ENCODE measurements at regions not wholly inside any gene's neighbourhood (a gene's known extent, or its start where the extent isn't known, plus 50 kb on each side); places are given as distances from the start of the nearest gene placed in this dataset.
"Not testable (repeated sequence)": the region's sequence is repeated elsewhere in the genome, so short reads cannot be mapped to it uniquely, and the experiment has no call there.

- no peak overlapping the region for H3K4me3 ChIP-seq (ENCODE audit: low read depth, low read length)
- no peak for TF ChIP-seq CTCF (IDR thresholded peaks at IDR 0.05; ENCODE audit: low read depth, low read length, missing control alignments)
- no peak for DNase-seq (ENCODE audit: low read depth)
- in situ Hi-C loops (cut with HindIII; ENCODE audit: low sequenced_read_pairs), result no loop called here
Measured at GRCh38 chr13:44643256-44643655, 67.1 kb upstream of the TSC22D1 start.

GRCh38 chr13:44637581-44637980 is 61.5 kb upstream of the TSC22D1 start:
- TF ChIP-seq CTCF (IDR thresholded peaks at IDR 0.05; ENCODE audit: low read depth, low read length, missing control alignments), result no peak
- DNase-seq (ENCODE audit: low read depth), result no peak
- no peak overlapping the region for H3K4me3 ChIP-seq (ENCODE audit: low read depth, low read length)
- in situ Hi-C loops (cut with HindIII; ENCODE audit: low sequenced_read_pairs), result no loop called here

- no peak for TF ChIP-seq CTCF (IDR thresholded peaks at IDR 0.05; ENCODE audit: low read depth, low read length, missing control alignments)
- in situ Hi-C loops (cut with HindIII; ENCODE audit: low sequenced_read_pairs), result no loop called here
- H3K4me3 ChIP-seq (ENCODE audit: low read depth, low read length), result no peak overlapping the region
- DNase-seq (ENCODE audit: low read depth), result peak; percentile 27
Measured at GRCh38 chr13:44629465-44630183, 53.5 kb upstream of the TSC22D1 start.

- in situ Hi-C loops (cut with HindIII; ENCODE audit: low sequenced_read_pairs); H3K4me3 ChIP-seq (ENCODE audit: low read depth, low read length); DNase-seq (ENCODE audit: low read depth): not testable (repeated sequence)
Measured at GRCh38 chr13:44628826-44629225, 52.7 kb upstream of the TSC22D1 start.

GRCh38 chr13:44627441-44627840 is 51.3 kb upstream of the TSC22D1 start:
- no peak overlapping the region for H3K4me3 ChIP-seq (ENCODE audit: low read depth, low read length)
- TF ChIP-seq CTCF (IDR thresholded peaks at IDR 0.05; ENCODE audit: low read depth, low read length, missing control alignments), result no peak
- no peak for DNase-seq (ENCODE audit: low read depth)
- in situ Hi-C loops (cut with HindIII; ENCODE audit: low sequenced_read_pairs), result no loop called here

GRCh38 chr13:44626176-44626575 is 50.0 kb upstream of the TSC22D1 start:
- no peak for TF ChIP-seq CTCF (IDR thresholded peaks at IDR 0.05; ENCODE audit: low read depth, low read length, missing control alignments)
- H3K4me3 ChIP-seq (ENCODE audit: low read depth, low read length), result no peak overlapping the region
- in situ Hi-C loops (cut with HindIII; ENCODE audit: low sequenced_read_pairs), result no loop called here
- DNase-seq (ENCODE audit: low read depth), result no peak

Data from astrocyte of the cerebellum (primary cell).